Naive thymus-derived CD8-positive, alpha-beta T cell (primary cell): ENCODE measurements at regions not wholly inside any gene's neighbourhood (a gene's known extent, or its start where the extent isn't known, plus 50 kb on each side); places are given as distances from the start of the nearest gene placed in this dataset.
"Not testable (repeated sequence)": the region's sequence is repeated elsewhere in the genome, so short reads cannot be mapped to it uniquely, and the experiment has no call there.

Source experiments
- ATAC-seq, 2 donors: fragments of 150-1000 bp; cut with Tn5 transposase in 1 of 2; sonication (Bioruptor Pico), chemical (Tn5 transposase) in 1 of 2; 1 replicate in 1 of 2; 2 replicates in 1 of 2; pipeline ENCODE4 v1.10.0; 2021; ENCODE audit warnings: mild to moderate bottlenecking in 2 of 2, moderate library complexity in 2 of 2
- POLR2A ChIA-PET: fragments of 350-600 bp; sonication (Branson Sonifier 250); formaldehyde crosslinking; loops from one replicate; lab custom pipeline; 2021; ENCODE audit warnings: antibody characterized with exemption; lab: Charles Lee
- DNase-seq, 10 donors: peaks; one replicate each; pipeline versions ENCODE4 v3.0.0 to v3.0.0-alpha.2; 2020 to 2022
- H3K27ac Mint-ChIP-seq, 10 donors: one replicate each; pipeline ENCODE4 v1.8.0; 2020 to 2022; ENCODE audit warnings: mild to moderate bottlenecking in 10 of 10, mixed read lengths in 10 of 10, moderate library complexity in 4 of 10, inconsistent platforms in 1 of 10
- H3K27me3 Mint-ChIP-seq, 5 donors: one replicate each; pipeline ENCODE4 v1.8.0; 2021 to 2022; ENCODE audit warnings: mixed read lengths in 5 of 5
- H3K36me3 Mint-ChIP-seq, 3 donors: one replicate each; pipeline ENCODE4 v1.8.0; 2020 to 2022; ENCODE audit warnings: mixed read lengths in 3 of 3, mild to moderate bottlenecking in 2 of 3, inconsistent platforms in 1 of 3
- H3K4me1 Mint-ChIP-seq, 4 donors: one replicate each; pipeline ENCODE4 v1.8.0; 2021 to 2022; ENCODE audit warnings: mixed read lengths in 4 of 4
- H3K4me3 Mint-ChIP-seq, 10 donors: one replicate each; pipeline ENCODE4 v1.8.0; 2020 to 2022; ENCODE audit warnings: mild to moderate bottlenecking in 10 of 10, mixed read lengths in 10 of 10, moderate library complexity in 6 of 10, inconsistent platforms in 1 of 10
- H3K9me3 Mint-ChIP-seq, 9 donors: one replicate each; pipeline ENCODE4 v1.8.0; 2020 to 2022; ENCODE audit warnings: mixed read lengths in 9 of 9, mild to moderate bottlenecking in 3 of 9, inconsistent platforms in 1 of 9, moderate library complexity in 1 of 9

DNA sequence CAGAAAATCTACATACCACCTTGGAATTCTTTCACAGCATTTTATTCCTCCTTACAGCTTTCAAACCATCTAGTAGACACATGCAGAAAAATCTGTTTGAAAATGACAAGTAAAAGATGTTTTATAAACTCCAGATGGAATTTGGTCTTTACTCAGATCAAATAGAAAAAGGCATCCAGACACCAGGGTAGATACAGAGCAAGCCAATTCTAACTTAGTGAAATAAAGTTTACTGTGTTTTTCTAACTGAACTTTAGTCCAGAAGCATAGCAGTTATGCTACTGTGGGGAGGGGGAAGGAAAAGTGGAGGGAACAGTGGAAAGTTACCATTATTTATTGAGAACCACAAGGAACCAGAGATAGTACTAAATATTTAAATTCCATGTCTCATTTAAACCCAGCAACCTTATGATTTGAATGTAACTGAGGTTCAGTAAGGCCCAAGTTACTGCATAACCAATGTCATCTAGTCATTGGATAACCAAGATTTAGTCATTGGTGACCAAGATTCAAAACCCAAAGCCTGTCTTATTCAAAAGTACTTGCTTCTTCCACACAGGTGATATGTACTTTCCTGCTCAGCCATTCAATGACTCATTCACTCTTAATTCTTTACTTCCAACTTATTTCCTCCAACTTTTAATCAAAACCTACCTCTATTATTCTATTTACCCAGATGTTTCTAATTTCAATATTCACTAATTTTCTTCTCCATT, 57.7 kb downstream of the RAD51AP2 start:
- Mint-ChIP-seq H3K4me3 (no peak overlapping the region), H3K27ac (no peak overlapping the region), H3K4me1 (no peaks in the 10 kb centered on the region), H3K36me3 (no peaks in the 10 kb centered on the region), H3K27me3 (peaks cover 0 to 3% (median 0%) of the 10 kb centered on the region in 5 donors), H3K9me3 (peaks cover 0 to 10% (median 2%) of the 10 kb centered on the region in 9 donors)
- POLR2A ChIA-PET: no interaction called here
- ATAC-seq (no peak), DNase-seq (no peak)

DNA sequence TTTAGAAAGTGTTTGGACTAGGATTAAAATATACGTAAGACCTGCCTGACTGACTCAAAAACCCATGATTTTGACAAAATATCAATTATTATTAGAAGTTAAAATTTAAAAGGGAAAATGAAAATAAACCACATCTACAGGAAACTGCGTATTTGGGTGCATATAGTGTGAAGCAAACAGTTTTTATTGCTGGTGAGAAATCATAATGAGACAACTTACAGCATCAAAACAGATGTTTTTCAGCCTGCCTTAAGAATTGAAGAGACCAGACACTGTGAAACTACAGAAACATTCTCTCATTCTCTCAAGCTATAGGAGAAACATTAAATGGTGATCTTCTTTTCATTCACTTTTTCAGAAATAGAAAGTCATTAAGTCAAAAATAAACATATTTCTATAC, 62.9 kb downstream of the RAD51AP2 start:
- no peak for DNase-seq
- peaks cover 0 to 10% (median 5%) of the 10 kb centered on the region in 9 donors for H3K9me3 Mint-ChIP-seq
- no peaks in the 10 kb centered on the region for H3K36me3 Mint-ChIP-seq
- no peaks in the 10 kb centered on the region for H3K4me1 Mint-ChIP-seq
- POLR2A ChIA-PET: no interaction called here
- no peak for ATAC-seq
- no peak overlapping the region for H3K27ac Mint-ChIP-seq
- H3K27me3 Mint-ChIP-seq: peaks cover 0 to 3% (median 0%) of the 10 kb centered on the region in 5 donors
- no peak overlapping the region for H3K4me3 Mint-ChIP-seq

DNA sequence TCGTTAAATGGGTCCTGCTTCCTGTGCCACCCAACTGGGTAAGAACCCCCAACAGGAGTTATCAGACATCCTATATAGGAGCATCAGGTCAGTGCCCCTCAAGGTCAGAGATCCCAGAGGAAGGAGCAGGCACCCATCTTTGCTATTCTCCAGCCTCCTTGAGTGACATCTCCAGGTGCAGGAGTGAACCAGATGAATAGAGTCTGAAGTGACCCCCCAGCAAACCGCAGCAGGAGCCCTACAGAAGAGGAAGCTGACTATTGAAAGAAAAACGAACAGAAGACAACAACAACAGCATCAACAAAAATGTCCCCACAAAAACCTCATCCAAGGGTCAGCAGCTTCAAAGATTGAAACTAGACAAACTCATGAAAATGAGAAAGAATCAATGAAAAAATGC, 72.0 kb downstream of the RAD51AP2 start:
- H3K9me3 Mint-ChIP-seq: peaks cover 8 to 30% (median 12%) of the 10 kb centered on the region in 9 donors
- H3K36me3 Mint-ChIP-seq, H3K27me3 Mint-ChIP-seq, H3K4me1 Mint-ChIP-seq, POLR2A ChIA-PET, H3K4me3 Mint-ChIP-seq, ATAC-seq, H3K27ac Mint-ChIP-seq, DNase-seq: not testable (repeated sequence)

DNA sequence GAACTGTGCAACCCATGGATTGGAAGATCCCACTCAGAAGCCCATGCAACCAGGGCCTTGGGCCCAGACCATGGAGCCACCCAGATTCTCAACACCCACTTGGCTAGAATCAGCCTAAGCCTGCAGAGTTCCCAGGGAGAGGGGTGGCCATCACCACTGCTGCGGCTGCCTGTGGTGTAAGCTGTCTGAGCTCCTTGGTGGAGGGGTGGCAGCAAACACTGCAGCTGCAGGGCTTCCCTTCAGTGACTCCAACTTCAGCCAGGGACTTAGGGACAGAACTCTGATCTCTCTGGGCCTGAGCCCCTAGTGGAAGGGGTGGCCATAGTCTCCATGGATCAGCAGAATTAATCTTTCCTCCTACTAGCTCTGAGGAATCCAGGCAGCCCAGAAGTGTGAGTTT, 72.5 kb downstream of the RAD51AP2 start:
- H3K27me3 Mint-ChIP-seq: no peaks in the 10 kb centered on the region
- H3K9me3 Mint-ChIP-seq: peaks cover 8 to 27% (median 12%) of the 10 kb centered on the region in 9 donors
- H3K36me3 Mint-ChIP-seq: no peaks in the 10 kb centered on the region
- no peaks in the 10 kb centered on the region for H3K4me1 Mint-ChIP-seq
- ATAC-seq (no peak), DNase-seq (peak in 1 of 10 donors; percentile 48)
- POLR2A ChIA-PET: no interaction called here
- no peak overlapping the region for H3K27ac Mint-ChIP-seq
- no peak overlapping the region for H3K4me3 Mint-ChIP-seq

DNA sequence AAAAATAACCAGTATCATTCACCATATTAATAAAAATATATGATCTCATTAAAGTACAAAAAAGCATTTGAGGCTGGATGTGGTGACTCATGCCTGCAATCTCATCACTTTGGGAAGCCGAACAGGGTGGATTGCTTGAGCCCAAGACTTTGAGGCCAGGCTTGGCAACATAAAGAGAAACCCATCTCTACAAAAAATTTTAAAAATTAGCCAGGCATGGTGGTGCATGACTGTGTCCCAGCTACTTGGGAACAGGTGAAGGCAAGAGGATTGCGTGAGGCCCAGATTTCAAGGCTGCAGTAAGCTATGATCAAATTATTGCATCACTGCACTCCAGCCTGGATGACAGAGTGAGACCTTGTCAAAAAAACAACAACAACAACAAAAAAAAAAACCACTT, 75.9 kb downstream of the RAD51AP2 start:
- POLR2A ChIA-PET: no interaction called here

DNA sequence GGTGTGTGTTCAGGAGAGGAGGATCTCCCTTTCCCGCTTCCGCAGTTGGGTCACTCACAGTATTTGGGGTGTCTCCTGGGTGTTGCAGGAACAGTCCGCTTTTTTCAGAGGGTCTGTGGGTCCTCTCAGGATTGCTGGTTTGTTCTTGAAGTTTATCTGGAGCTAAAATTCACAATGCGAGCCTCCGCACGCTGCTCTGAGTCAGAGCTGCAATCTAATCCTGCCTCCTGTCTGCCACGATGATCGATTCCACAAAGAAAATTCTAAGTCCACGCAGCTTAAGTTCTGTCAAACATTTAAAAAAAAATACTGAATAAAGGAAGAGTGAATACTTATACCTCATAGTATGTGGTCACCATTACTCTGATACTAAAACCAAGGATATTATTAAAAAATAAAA, 76.5 kb downstream of the RAD51AP2 start:
- DNase-seq (no peak), ATAC-seq (no peak)
- Mint-ChIP-seq H3K36me3 (no peaks in the 10 kb centered on the region), H3K4me3 (no peak overlapping the region), H3K27me3 (no peaks in the 10 kb centered on the region), H3K4me1 (no peaks in the 10 kb centered on the region), H3K9me3 (peaks cover 0 to 12% (median 4%) of the 10 kb centered on the region in 9 donors), H3K27ac (no peak overlapping the region)
- POLR2A ChIA-PET: no interaction called here

More for the DNA sequence above, 75.9 kb downstream of the RAD51AP2 start:
- ATAC-seq: no peak
- no peaks in the 10 kb centered on the region for H3K4me1 Mint-ChIP-seq
- peaks cover 0 to 12% (median 4%) of the 10 kb centered on the region in 9 donors for H3K9me3 Mint-ChIP-seq
- H3K27ac Mint-ChIP-seq: no peak overlapping the region
- no peaks in the 10 kb centered on the region for H3K27me3 Mint-ChIP-seq
- H3K4me3 Mint-ChIP-seq: no peak overlapping the region
- no peaks in the 10 kb centered on the region for H3K36me3 Mint-ChIP-seq
- no peak for DNase-seq

DNA sequence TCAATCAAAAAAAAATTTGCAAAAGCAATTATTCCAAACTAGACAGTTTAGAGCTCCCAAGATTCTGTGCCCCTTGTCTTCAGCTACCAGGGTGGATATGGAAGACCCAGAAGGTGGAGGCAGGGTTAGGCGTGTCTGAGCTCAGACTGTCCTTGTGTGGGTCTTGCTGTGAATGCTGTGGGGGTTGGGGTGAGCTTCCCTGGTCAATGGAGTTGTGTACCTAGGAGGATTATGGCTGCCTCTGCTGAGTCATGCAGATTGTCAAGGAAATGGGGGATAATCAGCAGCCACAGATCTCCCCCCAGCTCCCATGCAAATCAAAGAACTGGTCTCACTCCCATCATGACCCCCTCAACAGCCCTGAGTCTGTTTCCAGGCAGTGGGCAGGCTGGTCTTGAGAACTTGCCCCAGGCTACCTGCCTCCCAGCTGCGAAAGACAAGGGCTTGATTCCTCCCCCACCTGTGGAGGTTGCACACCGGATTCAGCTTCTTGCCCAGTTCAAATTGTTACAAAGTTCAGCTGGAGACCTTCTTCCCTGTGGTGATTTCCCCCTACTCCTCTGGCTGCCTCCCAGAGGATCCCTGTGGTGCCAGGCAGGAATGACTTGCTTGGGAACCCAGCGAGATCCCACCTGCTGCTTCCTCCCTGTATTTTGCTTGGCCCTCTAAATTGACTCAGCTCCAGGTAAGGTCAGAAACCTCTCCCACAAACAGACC, 77.0 kb downstream of the RAD51AP2 start:
- POLR2A ChIA-PET: no interaction called here
- Mint-ChIP-seq H3K27me3 (no peaks in the 10 kb centered on the region), H3K36me3 (no peaks in the 10 kb centered on the region), H3K4me1 (no peaks in the 10 kb centered on the region), H3K9me3 (peaks cover 0 to 12% (median 3%) of the 10 kb centered on the region in 9 donors), H3K27ac (no peak overlapping the region), H3K4me3 (no peak overlapping the region)
- ATAC-seq (no peak), DNase-seq (peak in 1 of 10 donors; percentile 41)

DNA sequence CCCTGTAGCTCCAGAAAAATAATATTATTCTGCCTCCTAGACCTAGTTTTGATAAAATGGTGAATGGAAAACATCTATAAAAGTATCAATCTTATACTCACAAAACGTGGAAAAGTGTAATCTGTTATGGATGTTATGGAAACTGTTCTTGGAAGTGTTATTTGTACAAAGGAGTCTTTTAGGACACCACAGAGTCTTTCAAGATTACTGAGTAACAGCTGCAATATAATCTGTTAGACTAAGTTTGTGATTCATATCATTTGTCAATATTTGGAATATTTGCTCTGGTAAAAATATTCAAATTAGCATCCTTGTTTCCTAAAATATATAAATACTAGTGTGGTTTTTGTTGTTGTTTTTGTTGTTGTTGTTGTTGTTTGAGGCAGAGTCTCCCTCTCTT, 87.9 kb downstream of the RAD51AP2 start:
- no peaks in the 10 kb centered on the region for H3K4me1 Mint-ChIP-seq
- H3K36me3 Mint-ChIP-seq: peaks cover 0 to 3% (median 0%) of the 10 kb centered on the region in 3 donors
- no peak overlapping the region for H3K27ac Mint-ChIP-seq
- POLR2A ChIA-PET: no interaction called here
- no peak for DNase-seq
- no peaks in the 10 kb centered on the region for H3K27me3 Mint-ChIP-seq
- H3K4me3 Mint-ChIP-seq: no peak overlapping the region
- peaks cover 0 to 6% (median 0%) of the 10 kb centered on the region in 9 donors for H3K9me3 Mint-ChIP-seq
- ATAC-seq: no peak

DNA sequence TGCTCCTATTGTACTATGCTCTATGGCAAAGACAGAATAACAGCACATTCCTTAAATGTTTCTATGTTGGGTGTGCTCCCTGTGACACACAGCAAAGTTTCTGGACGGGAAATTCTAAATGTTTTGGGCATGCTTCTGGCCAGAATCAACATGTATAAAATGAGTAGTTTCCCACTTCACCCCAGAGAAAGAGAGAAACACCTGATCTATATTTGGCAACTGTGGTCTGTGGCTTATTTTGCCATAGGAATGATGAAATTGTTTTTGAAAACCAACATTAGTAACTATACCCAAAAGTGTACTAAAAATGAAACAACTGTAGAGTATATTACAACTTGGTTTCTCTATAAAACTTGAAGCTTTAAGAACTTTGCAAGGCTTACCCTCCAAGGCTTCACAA, 89.1 kb downstream of the RAD51AP2 start:
- DNase-seq: no peak
- no peak overlapping the region for H3K27ac Mint-ChIP-seq
- H3K4me1 Mint-ChIP-seq: no peaks in the 10 kb centered on the region
- H3K36me3 Mint-ChIP-seq: peaks cover 0 to 3% (median 0%) of the 10 kb centered on the region in 3 donors
- no peaks in the 10 kb centered on the region for H3K27me3 Mint-ChIP-seq
- ATAC-seq: no peak
- H3K9me3 Mint-ChIP-seq: peaks cover 0 to 9% (median 0%) of the 10 kb centered on the region in 9 donors
- H3K4me3 Mint-ChIP-seq: no peak overlapping the region
- POLR2A ChIA-PET: no interaction called here

DNA sequence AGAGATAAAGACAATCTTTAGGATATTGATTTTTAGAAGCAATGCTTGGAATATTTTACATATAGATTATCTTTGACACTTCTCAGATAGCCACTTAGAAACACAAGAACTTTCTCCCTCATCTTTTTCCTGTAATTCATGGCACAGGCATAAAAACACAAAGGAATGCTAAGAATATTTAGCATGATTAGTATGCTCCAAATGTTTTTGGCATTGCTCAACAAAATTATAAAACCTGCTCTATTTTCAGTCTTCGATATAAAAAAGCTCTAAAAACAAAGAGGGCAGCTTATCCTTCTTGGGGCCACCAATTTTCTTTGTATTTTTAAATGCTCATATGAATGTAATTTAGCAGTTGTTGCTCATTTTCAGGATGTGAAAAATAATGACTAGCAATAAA, 90.8 kb downstream of the RAD51AP2 start:
- POLR2A ChIA-PET: no interaction called here
- Mint-ChIP-seq H3K36me3 (peaks cover 0 to 3% (median 0%) of the 10 kb centered on the region in 3 donors), H3K4me3 (no peak overlapping the region), H3K27me3 (no peaks in the 10 kb centered on the region), H3K27ac (no peak overlapping the region), H3K9me3 (peaks cover 0 to 8% (median 0%) of the 10 kb centered on the region in 9 donors), H3K4me1 (no peaks in the 10 kb centered on the region)
- ATAC-seq (no peak), DNase-seq (no peak)

DNA sequence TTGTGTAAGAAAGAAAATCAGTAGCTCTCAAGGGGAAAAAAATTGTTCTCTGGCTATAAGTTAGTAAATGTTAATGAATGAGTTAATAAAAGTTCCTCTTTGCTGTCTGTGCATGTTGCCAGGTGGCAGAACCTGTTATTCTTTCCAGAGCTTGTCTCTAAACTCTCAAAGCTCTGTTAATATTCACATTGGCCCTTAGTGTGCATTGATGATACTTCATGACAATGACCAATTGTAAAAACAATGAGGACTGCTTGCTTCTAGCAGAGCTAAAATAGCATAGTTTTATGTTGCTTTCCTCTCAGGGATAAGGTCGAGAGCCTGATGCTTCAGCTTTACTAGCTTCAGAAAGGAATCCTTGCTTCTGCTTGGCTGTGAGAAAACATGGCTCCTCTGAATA, 91.5 kb downstream of the RAD51AP2 start:
- POLR2A ChIA-PET: no interaction called here
- Mint-ChIP-seq H3K27me3 (no peaks in the 10 kb centered on the region), H3K4me3 (no peak overlapping the region), H3K4me1 (no peaks in the 10 kb centered on the region), H3K36me3 (peaks cover 0 to 3% (median 0%) of the 10 kb centered on the region in 3 donors), H3K27ac (no peak overlapping the region), H3K9me3 (peaks cover 0 to 8% (median 0%) of the 10 kb centered on the region in 9 donors)
- no peak for ATAC-seq
- DNase-seq: no peak

DNA sequence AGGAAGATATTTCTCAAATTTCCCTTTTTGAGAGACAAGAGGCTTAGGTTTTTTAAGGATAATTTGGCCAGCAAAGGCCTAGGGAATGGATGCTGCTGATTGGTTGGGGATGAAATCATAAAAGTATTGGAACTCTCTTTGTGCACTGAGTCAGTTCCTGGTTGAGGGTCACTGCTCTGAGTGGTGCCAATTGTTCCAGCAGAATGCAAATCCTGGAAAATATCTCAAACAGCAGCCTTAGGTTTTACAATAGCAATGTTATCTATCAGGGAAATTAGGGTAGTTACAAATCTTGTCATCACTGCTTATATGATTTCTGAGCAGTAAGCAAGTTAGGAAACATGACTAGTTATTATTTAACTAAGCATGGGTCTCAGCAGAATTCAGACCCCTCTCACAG, 96.2 kb downstream of the RAD51AP2 start:
- DNase-seq (no peak), ATAC-seq (no peak)
- H3K36me3 Mint-ChIP-seq: no peaks in the 10 kb centered on the region
- peaks cover 0 to 5% (median 0%) of the 10 kb centered on the region in 9 donors for H3K9me3 Mint-ChIP-seq
- POLR2A ChIA-PET: no interaction called here
- no peak overlapping the region for H3K27ac Mint-ChIP-seq
- H3K27me3 Mint-ChIP-seq: no peaks in the 10 kb centered on the region
- H3K4me1 Mint-ChIP-seq: no peaks in the 10 kb centered on the region
- H3K4me3 Mint-ChIP-seq: no peak overlapping the region

DNA sequence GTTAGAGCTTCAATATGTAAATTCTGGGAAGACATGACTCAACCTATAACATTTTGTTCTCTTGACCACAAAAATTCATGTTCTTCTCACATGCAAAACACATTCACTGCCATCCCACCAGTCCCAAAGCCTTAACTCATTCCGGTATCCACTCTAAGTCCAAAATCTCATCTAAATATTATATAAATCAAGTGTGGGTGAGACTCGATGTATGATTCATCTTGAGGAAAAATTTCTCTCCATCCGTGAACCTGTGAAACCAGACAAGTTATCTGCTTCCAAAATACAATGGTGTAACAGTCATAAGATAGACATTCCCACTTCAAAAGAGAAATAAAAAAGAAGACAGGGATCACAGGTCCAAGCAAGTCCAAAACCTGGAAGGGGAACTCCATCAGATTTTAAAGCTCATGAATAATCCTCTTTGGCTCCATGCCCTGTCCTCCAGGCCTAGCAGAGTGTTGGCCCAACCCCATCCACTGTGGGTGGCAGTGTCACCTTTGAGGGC, 101.3 kb downstream of the RAD51AP2 start:
- no peak overlapping the region for H3K4me3 Mint-ChIP-seq
- ATAC-seq (no peak), DNase-seq (no peak)
- POLR2A ChIA-PET: no interaction called here
- H3K9me3 Mint-ChIP-seq: peaks cover 0 to 7% (median 0%) of the 10 kb centered on the region in 9 donors
- no peaks in the 10 kb centered on the region for H3K36me3 Mint-ChIP-seq
- H3K4me1 Mint-ChIP-seq: no peaks in the 10 kb centered on the region
- no peaks in the 10 kb centered on the region for H3K27me3 Mint-ChIP-seq
- H3K27ac Mint-ChIP-seq: no peak overlapping the region
